NB4 (cell line): ENCODE measurements at regions not wholly inside any gene's neighbourhood (a gene's known extent, or its start where the extent isn't known, plus 50 kb on each side); places are given as distances from the start of the nearest gene placed in this dataset.

Experiments used
- DNase-seq: peaks from one replicate; pipeline ENCODE4 v3.0.0; 2010; ENCODE audit warnings: low read depth
- H3K4me3 ChIP-seq: one replicate; pipeline ENCODE4 v1.5.1; 2011; ENCODE audit warnings: mild to moderate bottlenecking, low read depth, low read length, moderate library complexity
- CTCF ChIP-seq: IDR thresholded peaks from one replicate; pipeline ENCODE4 v1.5.1; 2012; ENCODE audit warnings: low read depth, low read length
- MAX ChIP-seq: IDR thresholded peaks from 2 replicates; pipeline ENCODE4 v1.6.1; 2011; ENCODE audit warnings: low read depth, low read length
- MYC ChIP-seq: IDR thresholded peaks from 2 replicates; pipeline ENCODE4 v1.6.1; 2011; ENCODE audit warnings: low read depth, low read length
- POLR2A ChIP-seq: IDR thresholded peaks from 2 replicates; pipeline ENCODE4 v1.6.1; 2011; ENCODE audit warnings: mild to moderate bottlenecking; ENCODE audit not compliant: insufficient read length; ENCODE audit errors: extremely low read depth

- no peak for DNase-seq
- TF ChIP-seq MAX, result no peak
- no peak for TF ChIP-seq POLR2A
- no peak for TF ChIP-seq MYC
- TF ChIP-seq CTCF, result no peak
- H3K4me3 ChIP-seq, result no peak overlapping the region
These were observed 67.6 kb upstream of the IRF2 start for GRCh38 chr4:184541907-184542306.

- no peak for TF ChIP-seq MYC
- TF ChIP-seq MAX, result no peak
- no peak for TF ChIP-seq CTCF
- TF ChIP-seq POLR2A, result no peak
- no peak overlapping the region for H3K4me3 ChIP-seq
- no peak for DNase-seq
These were observed 66.0 kb upstream of the IRF2 start for GRCh38 chr4:184540307-184540706.

- no peak for TF ChIP-seq POLR2A
- TF ChIP-seq MYC, result peak; percentile 43; the same call in 1 of the 2 replicates
- TF ChIP-seq MAX, result 0 out of 2 replicates have a peak, but pooled peaks have one; percentile 43
- peak; percentile 57 for TF ChIP-seq CTCF
- peak overlapping the region; percentile 73 for H3K4me3 ChIP-seq
- peak; percentile 95 for DNase-seq
These were observed 63.8 kb upstream of the IRF2 start for GRCh38 chr4:184538023-184538599.

GRCh38 chr4:184537269-184538022, 63.1 kb upstream of the IRF2 start:
- peak overlapping the region; percentile 73 for H3K4me3 ChIP-seq
- no peak; the same call in none of the 2 replicates for TF ChIP-seq MYC
- TF ChIP-seq POLR2A, result peak; percentile 66
- TF ChIP-seq CTCF, result no peak
- DNase-seq, result peak; percentile 95

GRCh38 chr4:184536881-184537248, 62.5 kb upstream of the IRF2 start:
- DNase-seq, result no peak
- peak overlapping the region; percentile 73 for H3K4me3 ChIP-seq
- TF ChIP-seq MAX (no peak), CTCF (no peak), MYC (no peak; the same call in 1 of the 2 replicates), POLR2A (no peak)
